ENCODE measurements at regions not wholly inside any gene's neighbourhood (a gene's known extent, or its start where the extent isn't known, plus 50 kb on each side); places are given as distances from the start of the nearest gene placed in this dataset.
"Not testable (repeated sequence)": the region's sequence is repeated elsewhere in the genome, so short reads cannot be mapped to it uniquely, and the experiment has no call there.

DNA sequence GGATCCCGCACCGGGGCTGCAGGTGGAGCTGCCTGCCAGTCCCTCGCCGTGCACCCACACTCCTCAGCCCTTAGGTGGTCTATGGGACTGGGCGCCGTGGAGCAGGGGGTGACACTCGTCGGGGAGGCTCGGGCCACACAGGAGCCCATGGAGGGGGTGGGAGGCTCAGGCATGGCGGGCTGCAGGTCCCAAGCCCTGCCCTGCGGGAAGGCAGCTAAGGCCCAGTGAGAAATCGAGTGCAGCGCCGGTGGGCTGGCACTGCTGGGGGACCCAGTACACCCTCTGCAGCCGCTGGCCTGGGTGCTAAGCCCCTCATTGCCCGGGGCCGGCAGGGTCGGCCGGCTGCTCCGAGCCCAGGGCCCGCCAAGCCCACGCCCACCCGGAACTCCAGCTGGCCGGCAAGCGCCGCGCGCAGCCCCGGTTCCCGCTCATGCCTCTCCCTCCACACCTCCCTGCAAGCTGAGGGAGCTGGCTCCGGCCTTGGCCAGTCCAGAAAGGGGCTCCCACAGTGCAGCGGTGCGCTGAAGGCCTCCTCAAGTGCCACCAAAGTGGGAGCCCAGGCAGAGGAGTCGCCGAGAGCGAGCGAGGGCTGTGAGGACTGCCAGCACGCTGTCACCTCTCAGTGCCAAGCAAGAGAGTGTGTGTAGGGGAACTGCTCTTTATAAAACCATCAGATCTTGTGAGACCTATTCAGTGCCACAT is 845.1 kb downstream of the CDH18 start:
- not testable (repeated sequence) for DNase-seq

- DNase-seq: no peak
Measured at GRCh38 chr5:19143935-19144334, 844.1 kb downstream of the CDH18 start.

DNA sequence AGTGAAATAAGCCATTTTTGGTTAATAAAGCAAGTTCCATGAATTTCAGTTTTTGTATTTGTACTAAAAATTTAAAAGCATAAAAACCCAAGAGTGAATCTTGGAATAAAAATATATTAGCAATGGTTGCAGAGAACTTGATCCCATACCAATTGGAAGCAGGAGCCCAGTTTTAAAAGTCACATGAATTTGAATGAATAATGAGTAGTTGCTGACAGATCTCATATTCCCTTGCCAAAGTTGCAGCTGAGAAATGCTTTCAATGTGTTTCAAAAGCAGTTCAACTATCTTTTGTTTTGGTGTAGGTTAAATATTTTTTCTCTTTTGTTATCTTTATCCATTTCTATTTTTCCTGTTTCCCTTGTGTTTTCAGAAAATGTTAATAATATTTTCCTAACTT is 818.6 kb downstream of the CDH18 start:
- DNase-seq: no peak

- no peak for DNase-seq
Measured at GRCh38 chr5:19172926-19173470, 815.0 kb downstream of the CDH18 start.

- DNase-seq: no peak
Measured at GRCh38 chr5:19175776-19176570, 812.0 kb downstream of the CDH18 start.

DNA sequence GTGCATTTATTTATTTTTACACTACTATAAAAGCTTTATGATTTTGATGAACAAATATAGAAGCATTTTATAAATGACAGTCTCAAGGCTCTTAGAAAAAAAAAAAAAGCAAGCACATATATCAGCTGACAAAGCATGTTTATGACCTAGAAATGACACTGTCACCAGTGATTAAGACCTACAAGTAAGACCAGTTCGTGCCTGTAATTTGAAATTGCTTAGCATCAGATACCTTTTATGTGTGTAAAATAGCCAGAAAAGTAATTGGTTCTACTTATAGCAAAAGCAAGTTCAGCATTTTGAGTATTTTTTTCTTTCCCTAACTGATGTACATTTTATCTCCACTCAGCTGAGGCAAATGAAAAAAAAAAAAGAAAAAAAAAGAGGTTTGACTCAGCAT is 808.4 kb downstream of the CDH18 start:
- no peak for DNase-seq

GRCh38 chr5:19189176-19189575 is 798.8 kb downstream of the CDH18 start:
- DNase-seq: no peak

- DNase-seq: no peak
Measured at GRCh38 chr5:19193631-19194030, 794.4 kb downstream of the CDH18 start.

DNA sequence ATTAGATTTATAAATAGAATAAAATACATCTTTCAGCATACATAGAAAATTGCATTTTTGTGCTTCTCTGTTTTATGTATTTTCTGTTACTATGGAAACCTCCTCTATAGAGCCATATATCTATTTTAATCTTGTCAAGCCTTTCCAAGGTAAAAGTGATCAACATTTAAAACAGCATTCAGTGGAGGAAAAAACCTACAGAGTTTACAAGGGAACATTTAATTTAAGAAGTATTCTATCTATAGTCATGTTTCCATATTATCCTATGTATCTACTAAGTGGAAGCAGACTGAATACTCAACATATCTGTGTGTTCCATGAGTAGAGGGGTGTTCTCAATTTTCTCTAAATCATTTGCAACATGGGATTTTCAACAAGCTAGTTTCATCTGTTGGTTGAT is 791.4 kb downstream of the CDH18 start:
- no peak for DNase-seq

DNA sequence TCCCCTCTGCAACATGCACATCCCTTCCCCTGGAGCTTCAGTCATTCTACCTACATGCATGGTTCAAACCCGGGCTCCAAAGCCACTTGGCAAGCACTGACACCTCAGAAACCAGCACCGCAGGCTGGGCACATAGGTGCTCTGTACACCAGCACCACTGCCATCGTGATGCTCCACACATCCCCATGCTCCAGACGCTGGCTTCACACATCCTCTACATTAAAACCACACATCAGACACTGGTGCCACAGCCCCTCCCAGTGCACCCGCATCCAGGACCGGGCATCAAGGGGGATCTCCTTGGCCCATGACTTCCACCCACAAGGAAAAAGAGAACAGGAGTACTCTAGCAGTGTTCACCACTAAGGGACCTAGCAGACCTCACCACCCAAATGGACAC is 787.7 kb downstream of the CDH18 start:
- no peak for DNase-seq

DNA sequence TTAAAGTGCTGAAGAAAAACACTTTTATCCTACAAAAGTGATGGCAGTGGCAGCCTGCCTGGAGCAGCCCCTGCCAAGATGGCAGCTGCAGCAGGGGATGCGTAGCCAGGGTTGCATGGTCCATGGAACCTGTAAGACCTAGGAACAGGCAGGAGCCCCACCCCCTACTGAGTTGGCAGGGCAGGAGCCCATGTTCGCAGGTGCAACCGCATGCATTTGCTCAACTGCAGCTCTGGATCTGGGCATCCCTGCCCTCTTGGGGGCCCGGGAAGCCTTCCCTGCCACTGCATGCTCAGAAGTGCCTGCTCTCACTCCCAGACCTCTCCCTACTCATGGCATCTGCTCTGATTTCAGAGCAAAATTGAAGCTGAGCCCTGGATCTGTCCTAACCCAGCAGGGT is 779.6 kb downstream of the CDH18 start:
- DNase-seq: no peak

DNA sequence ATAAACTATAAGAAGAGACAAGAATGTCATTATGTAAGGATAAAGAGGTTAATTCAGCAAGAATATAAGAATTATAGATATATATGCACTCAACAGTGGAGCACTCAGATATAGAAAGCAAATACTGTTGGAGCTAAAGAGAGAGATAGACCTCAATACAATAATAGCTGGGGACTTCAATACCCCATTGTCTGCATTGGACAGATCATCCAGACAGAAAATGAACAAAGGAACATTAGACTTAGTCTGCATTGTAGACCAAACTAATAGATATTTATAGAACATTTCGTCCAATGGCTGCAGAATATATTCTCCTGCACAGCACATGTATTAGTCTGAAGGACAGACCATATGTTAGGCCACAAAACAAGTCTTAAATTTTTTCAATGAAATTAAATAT is 777.1 kb downstream of the CDH18 start:
- DNase-seq: no peak

DNA sequence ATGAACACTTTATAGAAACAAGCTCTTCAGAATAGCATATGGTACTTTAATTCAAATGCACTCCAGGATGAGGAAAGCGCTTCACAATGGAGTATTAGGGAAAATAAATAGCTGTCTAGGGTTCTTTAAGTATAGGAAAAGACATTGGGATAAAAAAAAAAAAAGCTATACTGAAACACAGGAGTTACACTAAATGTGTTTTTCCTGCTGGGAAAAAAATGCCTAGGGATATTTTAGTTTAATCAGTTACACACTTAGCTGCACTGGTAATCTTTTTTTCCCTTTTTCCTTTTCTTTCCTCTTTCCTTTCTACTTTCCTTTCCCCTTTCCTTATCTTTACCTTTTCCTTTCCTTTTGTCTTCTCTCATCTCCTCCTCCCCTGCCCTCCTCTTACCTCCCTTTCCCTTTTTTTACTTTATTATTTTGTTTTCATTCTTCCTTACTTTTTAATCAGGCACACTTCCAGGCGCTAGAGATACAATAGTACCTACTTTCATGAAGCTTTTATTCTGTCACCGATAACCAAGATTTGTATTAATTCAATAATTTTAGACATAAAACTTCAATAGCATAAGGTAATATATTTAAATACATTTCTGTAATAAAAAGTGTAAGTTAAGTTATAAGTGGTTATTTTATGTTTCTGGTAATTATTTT is 758.7 kb downstream of the CDH18 start:
- DNase-seq: no peak

DNA sequence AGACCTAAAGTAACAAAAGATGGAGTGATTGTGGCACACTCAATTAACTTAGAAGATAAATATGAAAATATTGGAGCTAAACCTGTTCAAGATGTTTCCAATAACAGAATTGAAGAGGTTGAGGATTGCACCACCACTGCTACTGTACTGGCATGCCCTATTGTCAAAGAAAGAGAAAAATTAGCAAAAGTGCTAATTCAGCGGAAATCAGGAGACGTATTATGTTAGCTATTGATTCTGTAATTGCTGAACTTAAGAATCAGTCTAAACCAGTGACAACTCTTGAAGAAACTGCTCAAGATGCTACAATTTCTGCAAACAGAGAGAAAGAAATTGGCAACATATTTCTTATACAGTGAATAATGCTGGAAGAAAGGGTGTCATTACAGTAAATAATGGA is 754.4 kb downstream of the CDH18 start:
- no peak for DNase-seq

GRCh38 chr5:19235101-19235584 is 752.9 kb downstream of the CDH18 start:
- no peak for DNase-seq

GRCh38 chr5:19240170-19240569 is 747.8 kb downstream of the CDH18 start:
- DNase-seq: no peak

- no peak for DNase-seq
Measured at GRCh38 chr5:19241690-19242089, 746.3 kb downstream of the CDH18 start.

DNA sequence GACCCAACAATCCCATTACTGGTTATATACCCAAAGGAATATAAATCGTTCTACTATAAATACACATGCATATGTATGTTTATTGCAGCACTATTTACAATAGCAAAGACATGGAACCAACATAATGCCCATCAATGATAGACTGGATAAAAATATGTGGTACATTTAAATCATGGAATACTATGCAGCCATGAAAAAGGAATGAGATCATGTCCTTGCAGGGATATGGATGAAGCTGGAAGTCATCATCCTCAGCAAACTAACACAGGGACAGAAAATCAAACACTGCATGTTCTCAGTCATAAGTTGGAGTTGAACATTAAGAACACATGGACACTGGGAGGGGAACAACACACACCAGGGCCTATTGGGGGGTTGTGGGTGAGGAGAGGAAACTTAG is 741.8 kb downstream of the CDH18 start:
- DNase-seq: not testable (repeated sequence)

GRCh38 chr5:19247302-19247701 is 740.7 kb downstream of the CDH18 start:
- DNase-seq: no peak

DNA sequence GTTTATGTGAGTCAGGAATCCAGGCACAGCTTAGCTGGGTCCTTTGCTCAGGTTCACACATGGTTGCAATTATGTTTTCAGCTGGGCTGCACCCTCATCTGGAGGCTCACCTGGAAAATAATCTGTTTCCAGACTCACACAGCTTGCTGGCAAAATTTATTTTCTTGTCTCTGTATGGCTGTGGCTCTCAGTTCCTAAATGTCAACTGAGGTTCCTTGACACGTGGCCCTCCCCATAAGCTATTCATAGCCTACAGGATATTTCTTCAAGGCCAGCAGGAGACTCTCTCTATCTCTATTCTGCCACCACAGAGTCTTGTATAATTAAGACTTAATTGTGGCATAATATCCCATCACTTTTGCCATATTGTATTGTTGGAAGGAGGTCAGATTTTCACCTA is 732.0 kb downstream of the CDH18 start:
- DNase-seq: no peak

DNA sequence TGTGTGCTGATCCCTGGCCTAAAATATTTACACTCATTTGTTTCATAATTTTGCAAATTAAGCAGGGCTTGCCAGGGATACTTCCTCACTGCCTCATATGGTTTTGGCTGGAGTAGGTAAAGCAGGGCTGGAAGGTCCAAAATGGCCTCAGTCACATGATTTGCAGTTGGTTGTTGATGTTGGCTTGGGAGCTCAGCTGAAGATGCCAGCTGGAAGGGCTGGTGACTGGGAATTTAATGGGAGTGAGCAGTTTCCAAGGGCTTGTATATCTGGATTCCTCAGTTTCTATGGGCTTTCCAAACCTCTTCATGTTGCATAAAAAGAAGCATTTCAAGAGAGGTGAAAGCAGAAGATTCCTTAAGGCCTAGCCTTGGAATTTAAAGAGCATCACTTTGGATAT is 729.3 kb downstream of the CDH18 start:
- DNase-seq: no peak

DNA sequence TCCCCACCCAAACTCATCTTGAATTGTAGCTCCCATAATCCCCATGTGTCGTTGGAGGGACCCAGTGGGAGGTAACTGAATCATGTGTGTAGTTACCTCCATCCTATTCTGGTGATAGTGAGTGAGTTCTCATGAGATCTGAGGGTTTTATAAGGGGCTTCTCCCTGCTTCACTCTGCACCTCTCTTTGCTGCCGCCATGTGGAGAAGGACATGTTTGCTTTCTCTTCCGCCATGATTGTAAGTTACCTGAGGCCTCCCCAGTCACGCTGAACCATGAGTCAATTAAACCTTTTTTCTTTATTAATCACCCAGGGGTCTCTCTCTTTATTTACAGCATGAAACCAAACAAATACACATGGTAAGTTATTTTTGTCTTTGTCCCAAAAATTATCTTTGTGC is 726.1 kb downstream of the CDH18 start:
- no peak for DNase-seq

- no peak for DNase-seq
Measured at GRCh38 chr5:19264821-19265220, 723.2 kb downstream of the CDH18 start.

DNA sequence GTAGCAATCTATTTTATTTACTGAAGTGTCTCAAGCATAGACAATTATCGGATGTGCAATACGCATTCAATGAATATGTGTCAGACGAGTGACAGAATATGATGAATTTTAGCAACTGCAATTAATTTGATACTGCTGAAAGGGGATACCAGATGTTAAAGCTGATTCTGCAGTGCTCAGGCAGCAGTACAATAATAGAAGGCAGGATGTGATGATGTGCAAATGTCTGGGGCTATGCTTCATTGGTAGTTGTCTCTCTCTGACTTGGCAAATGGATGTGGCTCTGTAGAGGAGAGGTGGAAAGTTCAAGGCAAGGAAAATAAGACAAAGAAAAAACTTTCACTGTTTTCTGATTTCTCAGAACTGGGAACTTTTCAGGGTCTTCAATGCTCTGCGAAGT is 721.2 kb downstream of the CDH18 start:
- DNase-seq: no peak

Data from activated CD8-positive, alpha-beta memory T cell treated with anti-CD3 and anti-CD28 coated beads, Interleukin-2, amount 50 U/mL, for 48 hours (primary cell).